T47D (cell line): ENCODE measurements at regions not wholly inside any gene's neighbourhood (a gene's known extent, or its start where the extent isn't known, plus 50 kb on each side); places are given as distances from the start of the nearest gene placed in this dataset.
A peak's percentile ranks its signal among the peaks of the same experiment; 100 is the strongest.
"Not testable (repeated sequence)": the region's sequence is repeated elsewhere in the genome, so short reads cannot be mapped to it uniquely, and the experiment has no call there.

Experiments
- DNase-seq, 2 experiments: peaks; one replicate each; pipeline versions ENCODE4 v3.0.0 to v3.0.0-alpha.2; 2011 to 2012; ENCODE audit warnings: low read depth in 1 of 2, low spot score in 1 of 2
- JUND ChIP-seq: IDR thresholded peaks from 2 replicates; pipeline ENCODE4 v1.6.1; 2012; ENCODE audit warnings: low read depth
- in situ Hi-C: cut with HindIII; loops from 2 replicates; pipeline ENCODE4 v1.10.0; 2016; ENCODE audit warnings: low sequenced_read_pairs, low pct_unique_long_range_greater_than_20kb

- in situ Hi-C loops = no loop called here
- no peak for TF ChIP-seq JUND
- DNase-seq = no peak
These were observed 698.1 kb downstream of the DTWD2 start for GRCh38 chr5:118290204-118290603.

- in situ Hi-C loops, DNase-seq: not testable (repeated sequence)
These were observed 704.1 kb downstream of the DTWD2 start for GRCh38 chr5:118284230-118284629.

DNA sequence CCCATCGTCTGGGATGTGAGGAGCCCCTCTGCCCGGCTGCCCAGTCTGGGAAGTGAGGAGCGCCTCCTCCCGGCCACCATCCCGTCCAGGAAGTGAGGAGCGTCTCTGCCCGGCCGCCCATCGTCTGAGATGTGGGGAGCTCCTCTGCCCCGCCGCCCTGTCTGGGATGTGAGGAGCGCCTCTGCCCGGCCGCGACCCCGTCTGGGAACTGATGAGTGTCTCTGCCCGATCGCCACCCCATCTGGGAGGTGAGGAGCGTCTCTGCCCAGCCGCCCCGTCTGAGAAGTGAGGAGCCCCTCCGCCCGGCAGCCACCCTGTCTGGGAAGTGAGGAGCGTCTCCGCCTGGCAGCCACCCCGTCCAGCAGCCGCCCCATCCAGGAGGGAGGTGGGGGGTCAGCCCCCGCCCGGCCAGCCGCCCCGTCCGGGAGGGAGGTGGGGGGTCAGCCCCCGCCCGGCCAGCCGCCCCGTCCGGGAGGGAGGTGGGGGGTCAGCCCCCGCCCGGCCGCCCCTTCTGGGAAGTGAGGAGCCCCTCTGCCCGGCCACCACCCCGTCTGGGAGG lies 705.8 kb downstream of the DTWD2 start:
- DNase-seq, in situ Hi-C loops: not testable (repeated sequence)

- in situ Hi-C loops = no loop called here
- TF ChIP-seq JUND = no peak
- no peak for DNase-seq
These were observed 708.6 kb downstream of the DTWD2 start for GRCh38 chr5:118279540-118280294.

DNA sequence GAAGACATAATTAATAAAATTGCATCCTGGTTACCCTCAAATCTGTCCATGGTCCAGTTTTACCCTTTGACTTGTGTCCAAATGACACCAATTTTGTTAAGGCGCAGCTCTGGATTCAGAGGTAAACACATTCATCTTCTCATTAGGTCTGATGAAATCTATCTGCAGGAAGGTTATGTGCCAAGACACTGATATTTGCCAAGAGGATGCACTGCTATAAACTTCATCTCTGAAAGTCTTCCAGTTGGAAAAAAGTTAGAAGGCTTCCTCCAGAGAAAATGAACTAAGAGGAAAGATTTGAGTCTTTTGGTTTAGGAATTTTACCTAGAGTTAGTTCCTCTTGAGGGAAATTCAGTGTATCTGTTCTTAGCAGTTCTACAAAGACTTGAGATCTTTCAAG lies 717.8 kb downstream of the DTWD2 start:
- DNase-seq = no peak
- TF ChIP-seq JUND = no peak
- in situ Hi-C loops = no loop called here

- in situ Hi-C loops = no loop called here
- no peak for TF ChIP-seq JUND
- DNase-seq = no peak
These were observed 730.1 kb downstream of the DTWD2 start for GRCh38 chr5:118258223-118258622.

GRCh38 chr5:118257066-118257465 lies 731.3 kb downstream of the DTWD2 start:
- in situ Hi-C loops = no loop called here
- no peak for DNase-seq
- no peak for TF ChIP-seq JUND

DNA sequence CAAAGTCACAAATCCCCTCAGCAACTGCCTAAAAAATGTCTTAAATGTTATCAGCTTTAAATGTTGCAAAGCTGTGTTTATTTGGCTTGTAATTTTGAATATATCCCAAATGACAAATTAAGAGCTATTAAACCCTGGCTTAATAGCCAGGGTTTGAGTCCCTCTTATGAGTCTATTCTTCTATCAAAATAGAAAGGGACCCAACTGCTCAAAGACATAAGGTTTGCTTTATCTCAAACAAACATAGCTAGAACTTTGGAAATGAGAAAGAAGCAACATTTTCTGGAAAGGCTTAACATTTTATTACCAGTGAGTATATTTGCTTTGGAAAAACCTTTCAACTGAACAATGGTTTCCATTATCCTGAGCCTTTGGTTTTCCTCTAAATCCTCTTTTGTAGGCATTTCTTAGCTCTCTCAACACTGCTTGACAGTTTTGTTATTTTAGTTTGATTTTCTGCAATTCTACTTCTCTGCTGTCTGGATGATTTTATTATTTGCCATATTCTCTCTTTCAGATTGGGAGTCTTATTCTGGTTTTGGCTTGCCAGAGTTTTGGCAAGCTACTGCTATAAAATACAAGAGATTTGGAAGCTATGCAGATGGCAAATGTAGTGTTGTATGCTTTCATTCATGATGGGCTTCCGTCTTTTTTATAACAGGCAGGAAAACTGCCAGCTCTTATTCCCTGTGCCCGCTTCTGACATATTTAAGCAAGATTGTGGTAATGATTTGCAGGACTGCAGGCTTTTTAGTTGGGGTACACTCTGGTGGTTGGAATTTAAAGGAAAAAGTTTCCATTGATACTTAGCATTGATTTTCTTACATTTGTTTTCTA lies 734.9 kb downstream of the DTWD2 start:
- in situ Hi-C loops = no loop called here
- TF ChIP-seq JUND = no peak
- DNase-seq = peak in 1 of 2 experiments; percentile 38

GRCh38 chr5:118249386-118249785 lies 739.0 kb downstream of the DTWD2 start:
- in situ Hi-C loops = no loop called here
- no peak for TF ChIP-seq JUND
- DNase-seq = no peak

DNA sequence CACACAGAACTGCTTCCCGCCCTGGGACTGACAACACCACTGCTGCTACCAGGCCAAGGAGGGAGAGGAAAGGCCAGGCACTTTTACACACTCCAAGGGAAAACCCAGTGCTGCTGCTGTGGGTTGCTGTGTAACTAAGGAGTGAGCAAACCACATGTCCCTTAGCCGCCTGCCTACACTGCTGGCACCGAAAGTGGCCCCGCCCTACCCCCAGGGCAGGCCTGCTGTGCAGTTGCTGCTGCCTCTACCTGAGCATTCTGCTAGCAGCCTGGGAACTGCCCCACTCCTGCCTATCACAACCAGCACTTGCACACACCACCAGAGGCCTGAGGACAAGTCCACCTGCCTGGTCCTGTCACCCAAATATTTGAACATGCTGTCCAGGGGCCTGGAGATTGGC lies 740.9 kb downstream of the DTWD2 start:
- in situ Hi-C loops = no loop called here
- no peak for TF ChIP-seq JUND
- peak in 1 of 2 experiments; percentile 95 for DNase-seq

DNA sequence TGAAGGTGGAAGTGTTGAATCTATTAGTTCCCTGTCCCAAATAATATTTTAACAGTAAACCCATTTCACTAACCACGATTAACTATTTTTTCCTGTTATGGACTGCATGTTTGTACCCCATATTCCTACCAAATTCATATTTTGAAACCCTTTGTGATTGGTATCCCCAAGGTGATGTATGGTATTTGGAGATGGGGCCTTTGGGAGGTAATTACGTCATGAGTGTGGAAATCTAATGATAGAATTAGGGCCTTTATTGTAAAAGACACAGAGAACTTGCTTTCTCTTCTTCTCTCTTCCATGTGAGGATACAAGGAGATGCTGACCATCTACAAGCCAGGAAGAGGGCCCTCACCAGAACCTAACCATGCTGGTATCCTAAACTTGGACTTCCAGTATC lies 744.7 kb downstream of the DTWD2 start:
- no peak for DNase-seq
- TF ChIP-seq JUND = no peak
- in situ Hi-C loops = no loop called here

- TF ChIP-seq JUND = no peak
- in situ Hi-C loops = no loop called here
- DNase-seq = no peak
These were observed 745.3 kb downstream of the DTWD2 start for GRCh38 chr5:118243068-118243467.

GRCh38 chr5:118236108-118236849 lies 752.1 kb downstream of the DTWD2 start:
- no peak for TF ChIP-seq JUND
- in situ Hi-C loops = no loop called here
- no peak for DNase-seq
